GM13977 (cell line): ENCODE measurements at regions not wholly inside any gene's neighbourhood (a gene's known extent, or its start where the extent isn't known, plus 50 kb on each side); places are given as distances from the start of the nearest gene placed in this dataset.
"Not testable (repeated sequence)": the region's sequence is repeated elsewhere in the genome, so short reads cannot be mapped to it uniquely, and the experiment has no call there.

Experiments
- DNase-seq: peaks from one replicate; pipeline ENCODE4 v3.0.0; 2012; ENCODE audit warnings: low spot score
- CTCF ChIP-seq: IDR thresholded peaks from 2 replicates; pipeline ENCODE4 v1.5.1; 2012; ENCODE audit warnings: mild to moderate bottlenecking, control low read depth; ENCODE audit not compliant: insufficient read depth; ENCODE audit errors: extremely low read depth, missing control alignments
- in situ Hi-C: fragments of 300-500 bp; cut with MboI; formaldehyde crosslinking; loops from one replicate; pipeline ENCODE4 v1.12.0; 2022; ENCODE audit warnings: low sequenced_read_pairs, low pct_unique_long_range_greater_than_20kb, mixed read lengths, inconsistent platforms; ENCODE audit not compliant: unreplicated experiment

DNA sequence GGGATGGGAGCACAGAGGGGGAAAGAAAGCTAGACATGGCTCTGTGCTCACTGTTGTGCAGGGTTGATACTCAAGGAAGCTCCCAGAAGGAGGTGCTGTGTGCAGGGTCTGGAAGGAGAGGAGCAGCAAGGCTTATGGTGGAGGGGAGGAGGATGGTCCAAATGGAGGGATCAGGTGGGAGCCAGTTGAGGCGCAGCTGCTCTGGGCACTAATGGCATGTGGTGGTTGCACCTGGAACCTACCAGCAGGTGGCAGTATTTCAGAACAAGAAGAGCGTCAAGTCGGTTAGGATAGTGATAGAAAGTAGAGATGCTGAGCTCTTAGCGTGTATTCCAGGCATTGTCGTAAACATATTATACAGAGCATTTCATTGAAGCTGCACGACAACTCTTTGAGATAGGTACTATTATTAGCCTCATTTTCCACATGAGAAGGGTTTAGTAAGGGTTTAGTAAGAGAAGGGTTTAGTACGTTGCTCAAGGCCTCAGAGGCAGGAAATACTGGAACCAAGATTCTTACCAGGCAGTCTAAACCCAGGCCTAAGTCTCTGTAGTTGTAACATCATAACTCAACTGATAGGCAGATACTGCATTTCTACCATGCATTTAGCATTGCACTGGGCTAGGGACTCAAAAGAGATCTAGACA, 223.7 kb downstream of the CYP26B1 start:
- peak; percentile 74 for DNase-seq
- in situ Hi-C loops: no loop called here
- peak; percentile 92 for TF ChIP-seq CTCF

DNA sequence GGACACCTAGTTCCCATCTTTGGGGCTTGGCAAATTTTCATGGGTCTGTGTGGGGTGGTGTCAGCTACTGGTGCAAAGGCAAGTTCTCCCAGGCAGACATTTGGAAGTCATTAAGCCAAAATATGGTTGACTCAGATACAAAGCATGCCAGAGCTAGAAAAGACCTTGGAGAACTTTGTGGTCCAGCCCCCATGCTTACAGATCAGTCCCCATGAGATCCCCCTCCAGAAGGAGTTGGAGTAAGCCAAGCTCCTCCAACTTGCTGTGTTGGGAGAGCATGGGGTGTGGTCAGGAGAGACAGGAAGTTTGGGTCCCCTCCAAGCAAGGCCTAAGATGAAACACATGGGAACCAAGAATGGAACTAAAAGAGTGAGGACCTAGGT, 224.5 kb downstream of the CYP26B1 start:
- no peak for TF ChIP-seq CTCF
- in situ Hi-C loops: no loop called here
- DNase-seq: no peak

DNA sequence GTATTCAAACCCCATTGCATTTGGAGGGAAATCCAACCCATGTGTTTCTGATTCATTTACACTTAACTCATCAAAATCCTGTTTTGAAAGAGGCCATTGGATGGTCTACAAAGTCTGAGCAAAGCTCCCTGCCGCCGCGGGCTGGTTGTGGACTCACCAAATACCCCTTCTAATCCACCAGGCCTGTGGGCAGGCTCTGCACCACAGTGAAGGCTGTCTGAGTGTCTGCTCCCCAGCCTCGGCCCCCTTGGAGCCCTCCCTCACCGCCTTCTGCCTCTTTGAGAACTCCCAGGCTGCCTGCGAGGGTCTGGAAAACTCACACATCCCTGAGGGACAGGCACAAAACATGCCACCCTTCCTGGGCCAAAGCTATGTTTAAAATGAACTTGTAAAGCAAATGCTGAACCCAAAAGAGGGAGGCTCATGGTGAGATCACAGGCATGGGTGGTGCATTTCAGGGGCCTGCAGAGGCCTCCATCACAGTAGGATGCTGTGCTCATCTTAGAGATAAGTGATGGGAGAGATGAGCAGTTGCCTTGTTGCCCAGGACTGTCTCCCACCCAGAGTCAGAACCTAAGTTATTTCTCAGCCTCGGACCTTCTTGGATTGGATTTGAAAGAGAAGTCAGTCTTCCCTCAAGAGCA, 225.0 kb downstream of the CYP26B1 start:
- no peak for TF ChIP-seq CTCF
- no peak for DNase-seq
- in situ Hi-C loops: no loop called here

DNA sequence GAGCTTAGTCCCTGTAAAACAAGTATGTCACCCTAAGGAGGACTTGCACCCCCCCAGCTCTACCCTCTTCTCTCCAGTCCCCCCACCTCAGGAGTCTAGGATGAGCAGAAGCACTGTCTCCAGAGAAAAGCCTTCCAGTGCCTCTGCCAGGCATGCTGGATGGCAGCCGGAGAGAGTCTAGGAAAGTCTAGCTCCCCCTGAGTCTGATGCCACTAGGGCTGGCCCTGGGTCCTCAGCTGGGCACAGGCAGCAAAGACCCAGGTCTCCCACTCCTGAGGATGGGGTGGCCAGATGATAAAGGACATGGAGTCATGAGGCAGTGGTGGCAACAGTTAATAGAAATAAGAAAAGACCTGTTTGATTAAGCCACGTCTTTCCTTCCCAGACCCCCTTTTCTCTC, 225.6 kb downstream of the CYP26B1 start:
- no peak for TF ChIP-seq CTCF
- DNase-seq: peak; percentile 6
- in situ Hi-C loops: no loop called here

DNA sequence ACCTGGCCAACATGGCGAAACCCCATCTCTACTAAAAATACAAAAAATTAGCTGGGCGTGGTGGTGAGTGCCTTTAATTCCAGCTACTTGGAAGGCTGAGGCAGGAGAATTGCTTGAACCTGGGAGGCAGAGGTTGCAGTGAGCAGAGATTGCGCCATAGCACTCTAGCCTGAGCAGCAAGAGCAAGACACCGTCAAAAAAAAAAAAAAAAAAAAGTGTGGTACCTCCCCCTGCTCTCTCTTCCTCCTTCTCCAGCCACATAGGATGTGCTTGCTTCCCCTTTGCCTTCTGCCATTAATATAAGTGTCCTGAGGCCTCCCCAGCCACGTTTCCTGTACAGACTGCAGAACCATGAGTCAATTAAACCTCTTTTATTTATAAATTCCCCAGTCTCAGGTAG, 226.8 kb downstream of the CYP26B1 start:
- DNase-seq, in situ Hi-C loops: not testable (repeated sequence)

- in situ Hi-C loops: no loop called here
- no peak for TF ChIP-seq CTCF
- DNase-seq: no peak
Observed at GRCh38 chr2:71919708-71920107, 228.0 kb downstream of the CYP26B1 start.

- in situ Hi-C loops: no loop called here
- DNase-seq: no peak
- no peak for TF ChIP-seq CTCF
Observed at GRCh38 chr2:71910277-71910676, 237.4 kb downstream of the CYP26B1 start.
